RWPE1 (cell line): ENCODE measurements at regions not wholly inside any gene's neighbourhood (a gene's known extent, or its start where the extent isn't known, plus 50 kb on each side); places are given as distances from the start of the nearest gene placed in this dataset.
"Not testable (repeated sequence)": the region's sequence is repeated elsewhere in the genome, so short reads cannot be mapped to it uniquely, and the experiment has no call there.

ENCODE experiments used
- CTCF ChIA-PET: fragments of 350-600 bp; sonication (Branson Sonifier 250); formaldehyde crosslinking; extraction: SDS; loops from one replicate; lab custom pipeline; 2021; lab: Yijun Ruan, JAX
- POLR2A ChIA-PET: fragments of 400-600 bp; formaldehyde crosslinking; extraction: SDS; loops from one replicate; lab custom pipeline; 2020; ENCODE audit warnings: antibody characterized with exemption; ENCODE audit not compliant: low non-redundant PET; lab: Yijun Ruan, JAX
- DNase-seq: peaks from one replicate; pipeline ENCODE4 v3.0.0; 2012; ENCODE audit warnings: low spot score
- H3K27ac ChIP-seq: fragments of 450-650 bp; 2 replicates; pipeline ENCODE4 v1.5.1; 2017
- CTCF ChIP-seq: fragments of 450-650 bp; conservative IDR thresholded peaks from 2 replicates; pipeline ENCODE4 v1.5.1; 2017; ENCODE audit warnings: low read depth, mild to moderate bottlenecking

- ChIA-PET CTCF (interaction anchor here (0.5 kb wide), 1 partner anchor 390 kb away, joined by 3 read pairs; no protein-coding TSS in a partner anchor), POLR2A (no interaction called here)
- DNase-seq = no peak
These were observed 1240.7 kb downstream of the BRINP3 start for GRCh38 chr1:189237008-189237407.

GRCh38 chr1:189253601-189254350, 1223.9 kb downstream of the BRINP3 start:
- POLR2A ChIA-PET = no interaction called here
- CTCF ChIA-PET = interaction anchor here (0.6 kb wide), 1 partner anchor 18 kb away, joined by 3 read pairs; no protein-coding TSS in a partner anchor
- no peak for DNase-seq
- TF ChIP-seq CTCF = no peak
- no peak overlapping the region for H3K27ac ChIP-seq

More at GRCh38 chr1:189237008-189237407, 1240.7 kb downstream of the BRINP3 start:
- no peak overlapping the region for H3K27ac ChIP-seq
- no peak for TF ChIP-seq CTCF

- CTCF ChIA-PET, DNase-seq, POLR2A ChIA-PET: not testable (repeated sequence)
These were observed 1216.5 kb downstream of the BRINP3 start for GRCh38 chr1:189261128-189261527.

GRCh38 chr1:189269011-189269410, 1208.7 kb downstream of the BRINP3 start:
- ChIA-PET CTCF (no interaction called here), POLR2A (no interaction called here)
- H3K27ac ChIP-seq = no peak overlapping the region
- no peak for TF ChIP-seq CTCF
- no peak for DNase-seq

More at GRCh38 chr1:189261128-189261527, 1216.5 kb downstream of the BRINP3 start:
- not testable (repeated sequence) for H3K27ac ChIP-seq

GRCh38 chr1:189274267-189274666, 1203.4 kb downstream of the BRINP3 start:
- CTCF ChIA-PET = interaction anchor here (0.5 kb wide), 2 partner anchors 42 to 1541 kb away, joined by 4 read pairs; no protein-coding TSS in a partner anchor
- H3K27ac ChIP-seq = no peak overlapping the region
- POLR2A ChIA-PET = no interaction called here
- TF ChIP-seq CTCF = no peak
- DNase-seq = no peak

GRCh38 chr1:189275796-189276195, 1201.9 kb downstream of the BRINP3 start:
- CTCF ChIA-PET = interaction anchor here (0.7 kb wide), 1 partner anchor 864 kb away, joined by 3 read pairs; no protein-coding TSS in a partner anchor
- TF ChIP-seq CTCF = no peak
- H3K27ac ChIP-seq = no peak overlapping the region
- DNase-seq = no peak
- POLR2A ChIA-PET = no interaction called here

- no peak for TF ChIP-seq CTCF
- ChIA-PET CTCF (no interaction called here), POLR2A (no interaction called here)
- H3K27ac ChIP-seq = no peak overlapping the region
- no peak for DNase-seq
These were observed 1188.3 kb downstream of the BRINP3 start for GRCh38 chr1:189289346-189289745.
